Liver (tissue), 8 donors: ENCODE measurements at regions not wholly inside any gene's neighbourhood (a gene's known extent, or its start where the extent isn't known, plus 50 kb on each side); places are given as distances from the start of the nearest gene placed in this dataset.

Source experiments
- DNase-seq: peaks from one replicate; pipeline ENCODE4 v3.0.0-alpha.2; 2017; ENCODE audit warnings: low spot score
- H3K27ac ChIP-seq, 2 donors: one replicate each; pipeline ENCODE4 v1.7.0; 2013; ENCODE audit warnings: inconsistent platforms in 2 of 2, low read length in 2 of 2, control low read depth in 1 of 2, low read depth in 1 of 2, mild to moderate bottlenecking in 1 of 2
- H3K27me3 ChIP-seq, 4 donors: one replicate each; pipeline versions ENCODE4 v1.6.1 to v1.7.0; 2013; ENCODE audit warnings: low read length in 3 of 4, inconsistent platforms in 1 of 4, mild to moderate bottlenecking in 1 of 4, moderate library complexity in 1 of 4; ENCODE audit not compliant: control insufficient read depth in 4 of 4, insufficient read depth in 4 of 4
- H3K36me3 ChIP-seq, 4 donors: one replicate each; pipeline versions ENCODE4 v1.6.1 to v1.7.0; 2013; ENCODE audit warnings: low read length in 3 of 4, mild to moderate bottlenecking in 3 of 4, low read depth in 1 of 4, moderate library complexity in 1 of 4; ENCODE audit not compliant: control insufficient read depth in 4 of 4, insufficient read depth in 3 of 4
- H3K4me1 ChIP-seq, 4 donors: one replicate each; pipeline versions ENCODE4 v1.6.1 to v1.7.0; 2013; ENCODE audit warnings: low read length in 3 of 4, mild to moderate bottlenecking in 3 of 4, moderate library complexity in 1 of 4; ENCODE audit not compliant: control insufficient read depth in 4 of 4, insufficient read depth in 4 of 4
- H3K4me3 ChIP-seq, 3 donors: one replicate each; pipeline versions ENCODE4 v1.6.1 to v1.7.0; 2013; ENCODE audit warnings: low read length in 3 of 3, control low read depth in 1 of 3, low read depth in 1 of 3, mild to moderate bottlenecking in 1 of 3
- H3K9ac ChIP-seq, 2 donors: one replicate each; pipeline ENCODE4 v1.7.0; 2013; ENCODE audit warnings: low read length in 2 of 2, mild to moderate bottlenecking in 2 of 2, moderate library complexity in 2 of 2, control low read depth in 1 of 2, low read depth in 1 of 2
- H3K9me3 ChIP-seq, 4 donors: one replicate each; pipeline versions ENCODE4 v1.6.1 to v1.7.0; 2013; ENCODE audit warnings: low read length in 3 of 4; ENCODE audit not compliant: control insufficient read depth in 4 of 4
- ATF3 ChIP-seq: IDR thresholded peaks from 2 replicates; pipeline ENCODE4 v1.6.1; 2016; ENCODE audit warnings: antibody characterized with exemption
- CTCF ChIP-seq: fragments of 150-350 bp; IDR thresholded peaks from 2 replicates; pipeline ENCODE4 v1.5.1; 2017; ENCODE audit warnings: improper control_type of control experiment, low read depth, low read length; ENCODE audit not compliant: missing input control
- EGR1 ChIP-seq, 2 donors: IDR thresholded peaks; 2 replicates each; pipeline ENCODE4 v1.6.1; 2016 to 2018; ENCODE audit warnings: antibody characterized with exemption in 2 of 2, low read depth in 2 of 2
- FOXA1 ChIP-seq: IDR thresholded peaks from 2 replicates; pipeline ENCODE4 v1.6.1; 2016; ENCODE audit warnings: antibody characterized with exemption
- FOXA2 ChIP-seq: IDR thresholded peaks from 2 replicates; pipeline ENCODE4 v1.6.1; 2016; ENCODE audit warnings: antibody characterized with exemption
- GABPA ChIP-seq, 2 donors: IDR thresholded peaks in 1 of 2; conservative IDR thresholded peaks in 1 of 2; 2 replicates each; pipeline ENCODE4 v1.6.1; 2016; ENCODE audit warnings: antibody characterized with exemption in 2 of 2, mild to moderate bottlenecking in 1 of 2, moderate library complexity in 1 of 2
- HNF4A ChIP-seq, 2 donors: conservative IDR thresholded peaks; 2 replicates each; pipeline ENCODE4 v1.6.1; 2016; ENCODE audit warnings: antibody characterized with exemption in 2 of 2, mild to moderate bottlenecking in 2 of 2
- HNF4G ChIP-seq: IDR thresholded peaks from 2 replicates; pipeline ENCODE4 v1.6.1; 2016; ENCODE audit warnings: antibody characterized with exemption
- JUND ChIP-seq, 2 donors: IDR thresholded peaks; 2 replicates each; pipeline ENCODE4 v1.6.1; 2016; ENCODE audit warnings: antibody characterized with exemption in 2 of 2
- MAX ChIP-seq: IDR thresholded peaks from 2 replicates; pipeline ENCODE4 v1.6.1; 2016; ENCODE audit warnings: antibody characterized with exemption
- NR2F2 ChIP-seq: IDR thresholded peaks from 2 replicates; pipeline ENCODE4 v1.6.1; 2016; ENCODE audit warnings: antibody characterized with exemption
- RAD21 ChIP-seq, 2 donors: IDR thresholded peaks; 2 replicates each; pipeline ENCODE4 v1.6.1; 2016; ENCODE audit warnings: antibody characterized with exemption in 2 of 2, mild to moderate bottlenecking in 2 of 2
- RXRA ChIP-seq, 2 donors: IDR thresholded peaks; 2 replicates each; pipeline ENCODE4 v1.6.1; 2017 to 2018; ENCODE audit warnings: antibody characterized with exemption in 2 of 2, mild to moderate bottlenecking in 1 of 2
- SP1 ChIP-seq: IDR thresholded peaks from 2 replicates; pipeline ENCODE4 v1.6.1; 2018; ENCODE audit warnings: antibody characterized with exemption, mild to moderate bottlenecking
- TAF1 ChIP-seq: conservative IDR thresholded peaks from 2 replicates; pipeline ENCODE4 v1.6.1; 2016; ENCODE audit warnings: antibody characterized with exemption, mild to moderate bottlenecking
- YY1 ChIP-seq: IDR thresholded peaks from 2 replicates; pipeline ENCODE4 v1.6.1; 2016; ENCODE audit warnings: antibody characterized with exemption, mild to moderate bottlenecking
- ZBTB33 ChIP-seq: IDR thresholded peaks from 2 replicates; pipeline ENCODE4 v1.6.1; 2016; ENCODE audit warnings: antibody characterized with exemption
- WGBS: extraction: QIAGEN DNeasy Blood & Tissue Kit; methylation state at CpG from one replicate; pipeline ENCODE4 v1.1.7; 2013; 5-methylcytosine and 5-hydroxymethylcytosine counted together
- TF ChIP-seq, protein P1 (sequence below): IDR thresholded peaks from 2 replicates; pipeline ENCODE4 v1.6.1; 2016; ENCODE audit warnings: antibody characterized with exemption, mild to moderate bottlenecking
- donor health status: healthy.
- donor health status: healthy.
- donor health status: healthy.
- donor health status: healthy.
- donor health status: healthy.

- TF ChIP-seq, protein P1, sequence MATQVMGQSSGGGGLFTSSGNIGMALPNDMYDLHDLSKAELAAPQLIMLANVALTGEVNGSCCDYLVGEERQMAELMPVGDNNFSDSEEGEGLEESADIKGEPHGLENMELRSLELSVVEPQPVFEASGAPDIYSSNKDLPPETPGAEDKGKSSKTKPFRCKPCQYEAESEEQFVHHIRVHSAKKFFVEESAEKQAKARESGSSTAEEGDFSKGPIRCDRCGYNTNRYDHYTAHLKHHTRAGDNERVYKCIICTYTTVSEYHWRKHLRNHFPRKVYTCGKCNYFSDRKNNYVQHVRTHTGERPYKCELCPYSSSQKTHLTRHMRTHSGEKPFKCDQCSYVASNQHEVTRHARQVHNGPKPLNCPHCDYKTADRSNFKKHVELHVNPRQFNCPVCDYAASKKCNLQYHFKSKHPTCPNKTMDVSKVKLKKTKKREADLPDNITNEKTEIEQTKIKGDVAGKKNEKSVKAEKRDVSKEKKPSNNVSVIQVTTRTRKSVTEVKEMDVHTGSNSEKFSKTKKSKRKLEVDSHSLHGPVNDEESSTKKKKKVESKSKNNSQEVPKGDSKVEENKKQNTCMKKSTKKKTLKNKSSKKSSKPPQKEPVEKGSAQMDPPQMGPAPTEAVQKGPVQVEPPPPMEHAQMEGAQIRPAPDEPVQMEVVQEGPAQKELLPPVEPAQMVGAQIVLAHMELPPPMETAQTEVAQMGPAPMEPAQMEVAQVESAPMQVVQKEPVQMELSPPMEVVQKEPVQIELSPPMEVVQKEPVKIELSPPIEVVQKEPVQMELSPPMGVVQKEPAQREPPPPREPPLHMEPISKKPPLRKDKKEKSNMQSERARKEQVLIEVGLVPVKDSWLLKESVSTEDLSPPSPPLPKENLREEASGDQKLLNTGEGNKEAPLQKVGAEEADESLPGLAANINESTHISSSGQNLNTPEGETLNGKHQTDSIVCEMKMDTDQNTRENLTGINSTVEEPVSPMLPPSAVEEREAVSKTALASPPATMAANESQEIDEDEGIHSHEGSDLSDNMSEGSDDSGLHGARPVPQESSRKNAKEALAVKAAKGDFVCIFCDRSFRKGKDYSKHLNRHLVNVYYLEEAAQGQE, result peak; percentile 80
- peak; percentile 57 to 72 for TF ChIP-seq JUND (IDR thresholded peaks at IDR 0.05)
- no peak for TF ChIP-seq CTCF
- peak; percentile 85 to 91 for TF ChIP-seq HNF4A (conservative IDR thresholded peaks at IDR 0.05)
- no peak for TF ChIP-seq NR2F2
- TF ChIP-seq ZBTB33, result peak; percentile 67
- TF ChIP-seq ATF3, result no peak
- TF ChIP-seq HNF4G, result peak; percentile 29
- peak; percentile 28 to 50 for TF ChIP-seq RAD21 (IDR thresholded peaks at IDR 0.05)
- peak; percentile 81 for TF ChIP-seq YY1
- TF ChIP-seq MAX, result peak; percentile 30
- TF ChIP-seq SP1, result peak; percentile 84
- TF ChIP-seq TAF1, result peak; percentile 48
- TF ChIP-seq EGR1 (IDR thresholded peaks at IDR 0.05; ENCODE audit: low read depth in 2 of 2), result no peak
- peak; percentile 55 for TF ChIP-seq FOXA1
- no peak for TF ChIP-seq GABPA (IDR thresholded peaks at IDR 0.05 in 1 of 2, conservative IDR thresholded peaks at IDR 0.05 in 1 of 2)
- peak; percentile 67 to 84 for TF ChIP-seq RXRA (IDR thresholded peaks at IDR 0.05)
- TF ChIP-seq FOXA2, result peak; percentile 86
- H3K27me3 ChIP-seq, result no peaks in the 10 kb centered on the region
- no peaks in the 10 kb centered on the region for H3K9me3 ChIP-seq
- no peak for DNase-seq
- H3K4me1 ChIP-seq, result peaks cover 6 to 49% (median 31%) of the 10 kb centered on the region in 4 donors
- no peaks in the 10 kb centered on the region for H3K36me3 ChIP-seq
- 32% methylated on average over 11 of the region's 11 CpGs for WGBS
- H3K27ac ChIP-seq, result peak overlapping the region; percentile 6 to 51
- H3K9ac ChIP-seq, result peak overlapping the region in 1 of 2 donors; percentile 5
- no peak overlapping the region for H3K4me3 ChIP-seq
Observed at GRCh38 chr6:137349856-137350830, 131.0 kb upstream of the IFNGR1 start.
